GM12891 (cell line): ENCODE measurements at regions not wholly inside any gene's neighbourhood (a gene's known extent, or its start where the extent isn't known, plus 50 kb on each side); places are given as distances from the start of the nearest gene placed in this dataset.

Experiments used
- PAX5 ChIP-seq: IDR thresholded peaks from 2 replicates; pipeline ENCODE4 v1.6.1; 2011; ENCODE audit warnings: low read length, moderate library complexity, mild to moderate bottlenecking; ENCODE audit not compliant: insufficient read depth, severe bottlenecking
- POLR2A ChIP-seq: IDR thresholded peaks from 2 replicates; pipeline ENCODE4 v1.6.1; 2011; ENCODE audit warnings: low read depth, low read length, control low read depth
- POLR2AphosphoS5 ChIP-seq: IDR thresholded peaks from 2 replicates; pipeline ENCODE4 v1.6.1; 2011; ENCODE audit warnings: low read depth, low read length, control low read depth
- POU2F2 ChIP-seq: IDR thresholded peaks from 2 replicates; pipeline ENCODE4 v1.6.1; 2011; ENCODE audit warnings: low read depth, mild to moderate bottlenecking, control low read depth, low read length, moderate library complexity
- SPI1 ChIP-seq: IDR thresholded peaks from 2 replicates; pipeline ENCODE4 v1.6.1; 2011; ENCODE audit warnings: low read depth, low read length, control low read depth
- TAF1 ChIP-seq: IDR thresholded peaks from 2 replicates; pipeline ENCODE4 v1.6.1; 2011; ENCODE audit warnings: low read depth, low read length, control low read depth

DNA sequence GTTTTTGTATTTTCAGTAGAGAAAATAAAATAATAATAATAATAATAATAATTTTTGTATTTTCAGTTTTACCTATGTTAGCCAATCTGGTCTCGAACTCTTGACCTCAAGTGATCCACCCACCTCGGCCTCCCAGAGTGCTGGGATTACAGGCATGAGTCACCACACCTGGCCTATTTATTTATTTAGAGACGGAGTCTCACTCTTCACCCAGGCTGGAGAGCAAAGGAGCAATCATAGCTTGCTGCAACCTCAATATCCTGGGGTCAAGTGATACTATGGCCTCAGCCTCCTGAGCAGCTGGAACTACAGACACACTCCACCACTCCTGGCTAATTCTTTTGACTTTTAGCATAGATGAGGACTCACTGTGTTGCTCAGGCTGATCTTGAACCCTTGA lies 167.5 kb downstream of the TLE1 start:
- TF ChIP-seq POLR2A = no peak
- no peak for TF ChIP-seq TAF1
- TF ChIP-seq POLR2AphosphoS5 = no peak
- TF ChIP-seq SPI1 = no peak
- TF ChIP-seq PAX5 = no peak
- TF ChIP-seq POU2F2 = no peak
